ENCODE measurements at regions not wholly inside any gene's neighbourhood (a gene's known extent, or its start where the extent isn't known, plus 50 kb on each side); places are given as distances from the start of the nearest gene placed in this dataset.

GRCh38 chr12:33184161-33184560 lies 255.5 kb downstream of the SYT10 start:
- no peak for TF ChIP-seq CTCF (IDR thresholded peaks at IDR 0.05)
- no peak for TF ChIP-seq POLR2A (IDR thresholded peaks at IDR 0.05)

All from esophagus squamous epithelium (tissue), 4 donors.